Mucosa of stomach (tissue), 1 donor: ENCODE measurements at regions not wholly inside any gene's neighbourhood (a gene's known extent, or its start where the extent isn't known, plus 50 kb on each side); places are given as distances from the start of the nearest gene placed in this dataset.

Source experiments
- H3K27me3 ChIP-seq: one replicate; pipeline ENCODE4 v1.7.0; 2013; ENCODE audit warnings: mild to moderate bottlenecking, low read length; ENCODE audit not compliant: control insufficient read depth, insufficient read depth
- H3K36me3 ChIP-seq: one replicate; pipeline ENCODE4 v1.7.0; 2013; ENCODE audit warnings: low read length; ENCODE audit not compliant: control insufficient read depth, insufficient read depth
- H3K4me1 ChIP-seq: one replicate; pipeline ENCODE4 v1.7.0; 2013; ENCODE audit warnings: mild to moderate bottlenecking, low read length; ENCODE audit not compliant: control insufficient read depth, insufficient read depth
- H3K4me3 ChIP-seq: one replicate; pipeline ENCODE4 v1.7.0; 2013; ENCODE audit warnings: low read length
- H3K9ac ChIP-seq: one replicate; pipeline ENCODE4 v1.7.0; 2013; ENCODE audit warnings: mild to moderate bottlenecking, low read length, moderate library complexity
- H3K9me3 ChIP-seq: one replicate; pipeline ENCODE4 v1.7.0; 2013; ENCODE audit warnings: mild to moderate bottlenecking, low read length, moderate library complexity; ENCODE audit not compliant: control insufficient read depth
- donor health status: Pancreatic carcinoma.

- Histone ChIP-seq H3K4me3 (no peak overlapping the region), H3K27me3 (no peaks in the 10 kb centered on the region), H3K9ac (no peak overlapping the region), H3K36me3 (no peaks in the 10 kb centered on the region), H3K4me1 (no peaks in the 10 kb centered on the region), H3K9me3 (no peaks in the 10 kb centered on the region)
Observed at GRCh38 chr1:60184521-60184920, 111.0 kb upstream of the C1orf87 start.

- no peak overlapping the region for H3K4me3 ChIP-seq
- H3K36me3 ChIP-seq: no peaks in the 10 kb centered on the region
- no peak overlapping the region for H3K9ac ChIP-seq
- H3K9me3 ChIP-seq: no peaks in the 10 kb centered on the region
- no peaks in the 10 kb centered on the region for H3K4me1 ChIP-seq
- no peaks in the 10 kb centered on the region for H3K27me3 ChIP-seq
Observed at GRCh38 chr1:60173729-60174505, 100.3 kb upstream of the C1orf87 start.

- H3K27me3 ChIP-seq: no peaks in the 10 kb centered on the region
- H3K9me3 ChIP-seq: no peaks in the 10 kb centered on the region
- H3K4me1 ChIP-seq: no peaks in the 10 kb centered on the region
- H3K36me3 ChIP-seq: no peaks in the 10 kb centered on the region
- no peak overlapping the region for H3K9ac ChIP-seq
- H3K4me3 ChIP-seq: no peak overlapping the region
Observed at GRCh38 chr1:60173006-60173405, 99.4 kb upstream of the C1orf87 start.

GRCh38 chr1:60171801-60172200, 98.2 kb upstream of the C1orf87 start:
- H3K36me3 ChIP-seq: no peaks in the 10 kb centered on the region

GRCh38 chr1:60170709-60171108, 97.1 kb upstream of the C1orf87 start:
- Histone ChIP-seq H3K27me3 (no peaks in the 10 kb centered on the region), H3K9me3 (no peaks in the 10 kb centered on the region), H3K9ac (no peak overlapping the region), H3K4me1 (no peaks in the 10 kb centered on the region), H3K36me3 (no peaks in the 10 kb centered on the region), H3K4me3 (no peak overlapping the region)

More at GRCh38 chr1:60171801-60172200, 98.2 kb upstream of the C1orf87 start:
- no peaks in the 10 kb centered on the region for H3K4me1 ChIP-seq
- H3K27me3 ChIP-seq: no peaks in the 10 kb centered on the region
- H3K9me3 ChIP-seq: no peaks in the 10 kb centered on the region
- H3K4me3 ChIP-seq: no peak overlapping the region
- no peak overlapping the region for H3K9ac ChIP-seq

- Histone ChIP-seq H3K9ac (no peak overlapping the region), H3K36me3 (no peaks in the 10 kb centered on the region), H3K27me3 (no peaks in the 10 kb centered on the region), H3K4me1 (no peaks in the 10 kb centered on the region), H3K4me3 (no peak overlapping the region), H3K9me3 (no peaks in the 10 kb centered on the region)
Observed at GRCh38 chr1:60169206-60169605, 95.6 kb upstream of the C1orf87 start.

GRCh38 chr1:60162936-60163335, 89.4 kb upstream of the C1orf87 start:
- no peaks in the 10 kb centered on the region for H3K36me3 ChIP-seq
- no peaks in the 10 kb centered on the region for H3K9me3 ChIP-seq
- no peaks in the 10 kb centered on the region for H3K4me1 ChIP-seq
- H3K9ac ChIP-seq: no peak overlapping the region
- H3K4me3 ChIP-seq: no peak overlapping the region
- H3K27me3 ChIP-seq: no peaks in the 10 kb centered on the region

GRCh38 chr1:60160141-60160540, 86.6 kb upstream of the C1orf87 start:
- Histone ChIP-seq H3K36me3 (no peaks in the 10 kb centered on the region), H3K27me3 (no peaks in the 10 kb centered on the region), H3K9me3 (no peaks in the 10 kb centered on the region), H3K9ac (no peak overlapping the region), H3K4me3 (no peak overlapping the region), H3K4me1 (no peaks in the 10 kb centered on the region)

- Histone ChIP-seq H3K9ac (no peak overlapping the region), H3K4me3 (no peak overlapping the region), H3K4me1 (no peaks in the 10 kb centered on the region), H3K27me3 (no peaks in the 10 kb centered on the region), H3K9me3 (no peaks in the 10 kb centered on the region), H3K36me3 (no peaks in the 10 kb centered on the region)
Observed at GRCh38 chr1:60156371-60156770, 82.8 kb upstream of the C1orf87 start.

- no peak overlapping the region for H3K4me3 ChIP-seq
Observed at GRCh38 chr1:60153961-60154360, 80.4 kb upstream of the C1orf87 start.

GRCh38 chr1:60152891-60153290, 79.3 kb upstream of the C1orf87 start:
- Histone ChIP-seq H3K9ac (no peak overlapping the region), H3K4me3 (no peak overlapping the region), H3K36me3 (no peaks in the 10 kb centered on the region), H3K9me3 (no peaks in the 10 kb centered on the region), H3K27me3 (no peaks in the 10 kb centered on the region), H3K4me1 (no peaks in the 10 kb centered on the region)

More at GRCh38 chr1:60153961-60154360, 80.4 kb upstream of the C1orf87 start:
- H3K36me3 ChIP-seq: no peaks in the 10 kb centered on the region
- H3K9me3 ChIP-seq: no peaks in the 10 kb centered on the region
- no peak overlapping the region for H3K9ac ChIP-seq
- no peaks in the 10 kb centered on the region for H3K27me3 ChIP-seq
- H3K4me1 ChIP-seq: no peaks in the 10 kb centered on the region

- Histone ChIP-seq H3K4me1 (no peaks in the 10 kb centered on the region), H3K27me3 (no peaks in the 10 kb centered on the region), H3K4me3 (no peak overlapping the region), H3K36me3 (no peaks in the 10 kb centered on the region), H3K9ac (no peak overlapping the region), H3K9me3 (no peaks in the 10 kb centered on the region)
Observed at GRCh38 chr1:60151311-60151710, 77.7 kb upstream of the C1orf87 start.

- no peaks in the 10 kb centered on the region for H3K4me1 ChIP-seq
- H3K9me3 ChIP-seq: no peaks in the 10 kb centered on the region
- H3K4me3 ChIP-seq: no peak overlapping the region
- H3K36me3 ChIP-seq: no peaks in the 10 kb centered on the region
- no peaks in the 10 kb centered on the region for H3K27me3 ChIP-seq
- H3K9ac ChIP-seq: no peak overlapping the region
Observed at GRCh38 chr1:60149251-60149650, 75.7 kb upstream of the C1orf87 start.
